ELR (cell line): ENCODE measurements at regions not wholly inside any gene's neighbourhood (a gene's known extent, or its start where the extent isn't known, plus 50 kb on each side); places are given as distances from the start of the nearest gene placed in this dataset.
"Not testable (repeated sequence)": the region's sequence is repeated elsewhere in the genome, so short reads cannot be mapped to it uniquely, and the experiment has no call there.

Experiments
- DNase-seq: peaks from one replicate; pipeline ENCODE4 v3.0.0-alpha.2; 2015; ENCODE audit warnings: low read depth

DNA sequence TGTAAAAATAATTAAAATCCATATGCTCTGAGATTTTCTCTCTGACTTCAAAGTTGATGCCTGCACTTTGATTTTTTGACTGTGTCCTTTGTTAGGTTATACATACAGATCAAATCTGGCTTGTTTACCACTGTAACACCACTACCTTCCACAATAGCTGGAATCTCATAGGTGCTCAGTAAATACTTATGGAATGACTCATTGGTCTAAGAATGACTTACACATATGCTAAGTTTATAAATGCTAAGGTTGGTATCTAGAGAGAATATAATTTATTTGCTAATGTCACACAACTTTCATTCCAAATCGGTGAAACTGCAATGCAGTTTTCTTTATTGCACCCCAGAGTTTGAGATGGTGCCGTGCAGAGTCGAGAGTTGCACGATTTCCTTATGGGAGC is 578.5 kb downstream of the SH2D4B start:
- DNase-seq = no peak

DNA sequence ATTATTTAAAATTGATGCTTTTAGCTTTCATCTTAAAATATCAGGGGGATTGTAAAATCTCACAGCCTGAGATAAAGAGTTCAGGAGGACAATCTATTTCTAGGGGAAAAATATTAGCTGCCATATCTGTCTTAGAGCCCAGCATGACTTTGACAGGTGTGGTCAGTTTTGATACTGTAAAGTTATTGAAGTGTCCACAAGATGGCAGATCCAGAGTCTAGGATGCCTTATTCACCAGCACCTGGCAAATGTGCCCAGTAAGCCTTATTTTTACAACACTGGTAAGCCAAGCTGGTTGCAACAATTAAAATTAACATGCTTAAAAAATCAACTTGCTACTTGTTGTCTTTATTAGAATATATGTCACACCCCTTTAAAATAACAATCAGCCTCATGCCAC is 579.3 kb downstream of the SH2D4B start:
- no peak for DNase-seq

DNA sequence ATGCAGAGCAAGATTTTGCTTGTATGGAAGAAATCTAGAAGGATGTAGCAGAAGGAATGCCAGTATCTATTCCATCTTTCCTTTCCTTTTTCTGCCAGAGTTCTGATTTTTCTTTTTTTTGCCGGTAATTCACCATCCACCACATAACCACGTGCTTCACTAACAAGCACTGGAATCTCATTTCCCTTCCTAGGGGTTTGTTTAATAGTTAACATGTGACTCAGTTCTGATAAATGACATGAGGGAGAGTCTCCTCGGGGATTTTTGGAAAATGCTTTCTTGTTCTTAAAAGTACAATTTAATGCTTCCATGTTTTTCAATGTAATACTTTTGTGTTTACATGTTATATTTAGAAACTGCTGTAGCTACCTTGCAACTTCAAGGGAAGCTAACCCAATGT is 590.2 kb downstream of the SH2D4B start:
- no peak for DNase-seq

DNA sequence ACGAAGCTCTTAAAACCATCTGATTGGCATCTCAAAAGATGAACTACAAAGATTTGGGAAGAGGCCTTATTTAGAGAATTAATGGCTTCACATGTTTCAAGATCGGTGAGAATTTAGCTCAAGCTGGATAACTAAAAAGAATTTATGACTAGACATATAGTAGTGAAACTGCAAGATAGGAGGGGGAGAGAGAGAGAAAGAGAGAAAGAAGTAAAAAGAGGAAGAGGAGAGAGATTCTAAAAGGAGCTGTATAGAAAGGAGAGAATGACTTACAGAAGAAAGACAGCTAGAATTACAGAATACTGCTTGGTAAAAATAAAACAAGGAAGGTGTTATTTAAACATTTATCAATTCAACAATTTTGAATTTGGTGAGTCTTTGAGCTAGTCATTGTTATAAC is 592.3 kb downstream of the SH2D4B start:
- DNase-seq = no peak

DNA sequence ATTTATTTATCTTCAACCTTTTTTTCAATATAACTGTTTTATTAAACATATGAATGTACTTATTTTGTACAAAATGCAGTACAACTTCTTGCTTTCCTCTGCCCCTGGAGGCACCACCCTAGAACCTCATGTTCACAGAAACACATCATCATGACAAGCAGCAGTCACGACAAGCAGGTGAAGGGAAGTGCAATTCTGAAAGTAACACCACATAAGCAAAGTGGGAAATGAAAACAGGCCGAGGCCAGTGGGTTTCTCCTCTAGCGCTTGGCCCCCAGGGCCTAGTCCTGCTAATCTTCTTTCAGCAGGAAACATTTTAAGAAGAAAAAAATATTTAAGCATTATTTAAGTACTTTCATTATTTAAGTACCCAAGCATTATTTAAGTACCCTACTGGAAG is 598.1 kb downstream of the SH2D4B start:
- DNase-seq = no peak

- no peak for DNase-seq
Measured at GRCh38 chr10:81136261-81136660, 598.6 kb downstream of the SH2D4B start.

- no peak for DNase-seq
Measured at GRCh38 chr10:81145975-81146374, 608.3 kb downstream of the SH2D4B start.

DNA sequence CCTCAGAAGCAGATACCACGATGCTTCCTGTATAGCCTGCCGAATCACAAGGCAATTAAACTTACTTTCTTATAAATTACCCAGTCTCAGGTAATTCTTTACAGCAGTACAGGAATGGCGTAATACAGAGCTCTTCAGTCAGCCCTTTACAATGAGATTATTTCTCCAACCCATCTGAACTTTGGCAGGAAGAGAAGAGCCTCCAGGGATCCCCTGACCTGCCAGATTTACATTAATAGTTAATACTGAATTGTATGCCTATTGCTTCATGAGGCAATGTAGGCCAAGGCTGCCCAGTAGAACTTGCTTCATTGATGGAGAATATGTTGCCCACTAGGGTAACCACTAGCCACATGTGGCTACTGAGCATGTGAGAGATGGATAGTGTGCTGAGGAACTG is 608.7 kb downstream of the SH2D4B start:
- DNase-seq = no peak

GRCh38 chr10:81152656-81153055 is 615.0 kb downstream of the SH2D4B start:
- no peak for DNase-seq

DNA sequence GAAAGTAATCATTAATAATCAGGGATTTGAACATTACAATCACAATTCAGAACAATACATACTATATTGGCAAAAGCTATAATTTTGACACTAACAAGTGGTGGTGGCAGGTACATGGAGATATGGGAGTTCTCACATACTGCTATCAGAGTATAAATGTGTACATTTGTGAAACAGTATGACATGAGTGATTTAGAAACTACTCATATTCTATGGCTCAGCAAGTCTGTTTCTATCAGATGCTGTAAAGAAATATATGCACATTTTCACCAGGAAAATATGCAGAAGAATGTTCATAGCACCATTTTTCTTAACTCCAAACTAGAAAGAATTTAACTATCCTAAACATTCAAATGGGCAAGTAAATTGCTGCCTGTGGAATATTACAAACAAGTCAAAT is 620.0 kb downstream of the SH2D4B start:
- no peak for DNase-seq

GRCh38 chr10:81177651-81178244 is 640.0 kb downstream of the SH2D4B start:
- DNase-seq = no peak

GRCh38 chr10:81179324-81179723 is 641.6 kb downstream of the SH2D4B start:
- no peak for DNase-seq

GRCh38 chr10:81179805-81180452 is 642.2 kb downstream of the SH2D4B start:
- peak; percentile 2 for DNase-seq

DNA sequence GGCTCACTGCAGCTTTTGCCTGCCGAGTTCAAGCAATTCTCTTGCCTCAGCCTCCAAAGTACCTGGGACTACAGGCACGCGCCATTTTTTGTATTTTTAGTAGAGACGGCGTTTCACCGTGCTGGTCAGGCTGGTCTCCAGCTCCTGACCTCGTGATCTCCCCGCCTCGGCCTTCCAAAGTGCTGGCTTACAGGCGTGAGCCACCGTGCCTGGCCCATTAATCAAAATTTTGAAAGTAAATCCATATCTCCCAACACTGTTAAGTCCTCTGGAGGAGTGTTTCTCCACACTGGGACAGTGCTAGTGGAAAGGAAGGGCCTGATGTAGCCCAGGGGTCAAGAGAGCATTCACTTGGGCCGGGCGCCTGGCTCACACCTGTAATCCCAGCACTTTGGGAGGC is 644.6 kb downstream of the SH2D4B start:
- DNase-seq = no peak

- DNase-seq = no peak
Measured at GRCh38 chr10:81192221-81192788, 654.6 kb downstream of the SH2D4B start.

GRCh38 chr10:81200801-81201200 is 663.1 kb downstream of the SH2D4B start:
- DNase-seq = no peak

DNA sequence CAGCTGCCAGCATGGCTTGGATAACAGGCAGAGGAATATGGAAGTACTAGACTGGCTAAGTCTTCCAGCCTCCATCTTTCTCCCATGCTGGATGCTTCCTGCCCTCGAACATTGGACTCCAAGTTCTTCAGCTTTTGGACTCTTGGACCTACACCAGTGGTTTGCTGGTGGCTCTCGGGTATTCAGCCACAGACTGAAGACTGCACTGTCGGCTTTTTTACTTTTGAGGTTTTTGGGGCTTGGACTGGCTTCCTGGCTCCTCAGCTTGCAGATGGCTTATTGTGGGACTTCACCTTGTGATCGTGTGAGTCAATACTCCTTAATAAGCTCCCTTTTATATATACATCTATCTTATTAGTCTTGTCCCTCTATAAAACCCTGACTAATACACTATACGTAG is 667.6 kb upstream of the NRG3 start:
- not testable (repeated sequence) for DNase-seq

DNA sequence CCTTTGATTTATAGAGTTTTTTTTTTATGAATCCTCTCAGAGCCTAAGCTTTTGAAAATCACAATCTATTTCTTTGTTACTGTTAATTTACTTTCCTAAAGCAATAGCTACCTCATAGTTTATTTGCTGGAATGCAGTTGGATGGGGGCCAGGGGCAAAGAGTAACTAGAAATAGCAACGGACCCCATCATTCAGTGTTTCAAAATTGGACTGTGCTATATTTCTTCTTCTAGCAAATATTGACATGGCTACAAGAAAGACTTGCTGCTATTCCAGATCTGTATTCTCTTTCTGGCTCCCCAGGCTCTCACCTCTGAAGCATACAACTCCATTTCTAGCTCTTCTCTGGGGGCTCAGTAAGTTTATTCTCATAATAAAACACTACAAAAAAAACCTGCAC is 661.6 kb upstream of the NRG3 start:
- DNase-seq = no peak

GRCh38 chr10:81215498-81215897 is 659.5 kb upstream of the NRG3 start:
- DNase-seq = no peak

DNA sequence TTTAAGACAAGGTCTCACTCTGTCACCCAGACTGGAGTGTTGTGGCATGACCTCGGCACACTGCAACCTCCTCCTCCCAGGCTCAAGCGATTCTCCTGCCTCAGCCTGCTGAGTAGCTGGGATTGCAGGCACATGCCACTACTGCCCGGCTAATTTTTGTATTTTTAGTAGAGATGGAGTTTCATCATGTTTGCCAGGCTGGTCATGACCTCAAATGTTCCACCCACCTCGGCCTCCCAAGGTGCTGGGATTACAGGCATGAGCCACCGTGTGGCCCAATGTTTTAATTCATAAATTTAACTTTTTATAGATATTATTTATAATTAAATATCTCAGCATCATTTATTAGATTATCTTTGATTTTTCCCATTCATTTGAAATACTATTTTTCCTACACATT is 658.0 kb upstream of the NRG3 start:
- DNase-seq = no peak

GRCh38 chr10:81218307-81218706 is 656.7 kb upstream of the NRG3 start:
- no peak for DNase-seq

DNA sequence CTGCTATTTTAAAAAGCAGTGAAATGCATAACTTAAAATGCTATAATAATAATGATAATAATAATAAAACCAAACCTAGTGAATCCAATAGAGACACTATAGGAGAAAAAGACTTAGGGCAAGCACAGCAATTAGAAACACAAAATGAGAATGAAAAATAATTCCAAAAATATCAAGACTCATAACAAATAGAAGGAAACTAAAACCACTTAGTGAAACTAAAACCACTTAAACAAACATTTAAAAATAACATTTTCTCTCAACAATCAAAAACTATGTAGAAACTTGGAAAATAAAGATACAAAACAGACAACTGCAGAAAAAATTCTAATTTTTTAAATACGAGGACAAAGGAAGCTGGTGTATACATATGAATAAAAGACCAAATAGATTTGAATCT is 655.2 kb upstream of the NRG3 start:
- DNase-seq = no peak

GRCh38 chr10:81248886-81249285 is 626.1 kb upstream of the NRG3 start:
- DNase-seq = no peak
